ENCODE measurements at regions not wholly inside any gene's neighbourhood (a gene's known extent, or its start where the extent isn't known, plus 50 kb on each side); places are given as distances from the start of the nearest gene placed in this dataset.

DNA sequence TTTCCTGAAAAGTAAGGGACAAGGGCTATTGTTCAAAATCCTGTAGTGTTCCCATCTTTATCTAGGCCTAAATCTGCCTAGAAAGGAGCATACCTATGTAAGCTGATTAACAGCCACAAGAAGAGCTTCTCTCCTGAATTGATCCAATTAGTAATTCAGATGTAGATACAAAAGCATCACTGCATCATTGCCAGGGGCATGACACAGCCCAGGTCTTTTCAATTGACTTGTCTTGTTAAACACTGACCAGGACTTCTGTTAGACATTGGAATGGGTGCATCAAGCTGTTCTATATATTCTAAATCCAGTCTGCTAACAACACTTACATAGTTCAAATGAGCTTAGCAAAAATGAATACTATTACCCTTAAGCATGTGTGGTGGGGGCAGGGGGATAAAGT, 589.2 kb downstream of the INHBA start:
- no peak for DNase-seq
- no peaks in the 10 kb centered on the region for H3K36me3 ChIP-seq
- no peak overlapping the region for H3K4me3 ChIP-seq
- H3K27ac ChIP-seq: no peak overlapping the region
- intact Hi-C loops (cut with DNase I; ENCODE audit: low total_unique reads): no loop called here
- H3K9me3 ChIP-seq: no peaks in the 10 kb centered on the region
- TF ChIP-seq, protein P1, sequence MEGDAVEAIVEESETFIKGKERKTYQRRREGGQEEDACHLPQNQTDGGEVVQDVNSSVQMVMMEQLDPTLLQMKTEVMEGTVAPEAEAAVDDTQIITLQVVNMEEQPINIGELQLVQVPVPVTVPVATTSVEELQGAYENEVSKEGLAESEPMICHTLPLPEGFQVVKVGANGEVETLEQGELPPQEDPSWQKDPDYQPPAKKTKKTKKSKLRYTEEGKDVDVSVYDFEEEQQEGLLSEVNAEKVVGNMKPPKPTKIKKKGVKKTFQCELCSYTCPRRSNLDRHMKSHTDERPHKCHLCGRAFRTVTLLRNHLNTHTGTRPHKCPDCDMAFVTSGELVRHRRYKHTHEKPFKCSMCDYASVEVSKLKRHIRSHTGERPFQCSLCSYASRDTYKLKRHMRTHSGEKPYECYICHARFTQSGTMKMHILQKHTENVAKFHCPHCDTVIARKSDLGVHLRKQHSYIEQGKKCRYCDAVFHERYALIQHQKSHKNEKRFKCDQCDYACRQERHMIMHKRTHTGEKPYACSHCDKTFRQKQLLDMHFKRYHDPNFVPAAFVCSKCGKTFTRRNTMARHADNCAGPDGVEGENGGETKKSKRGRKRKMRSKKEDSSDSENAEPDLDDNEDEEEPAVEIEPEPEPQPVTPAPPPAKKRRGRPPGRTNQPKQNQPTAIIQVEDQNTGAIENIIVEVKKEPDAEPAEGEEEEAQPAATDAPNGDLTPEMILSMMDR (IDR thresholded peaks at IDR 0.05 in 8 of 11, conservative IDR thresholded peaks at IDR 0.05 in 3 of 11): no peak
- TF ChIP-seq POLR2A (IDR thresholded peaks at IDR 0.05) (no peak), POLR2AphosphoS5 (IDR thresholded peaks at IDR 0.05) (no peak)
- no peaks in the 10 kb centered on the region for H3K4me1 ChIP-seq
- no peaks in the 10 kb centered on the region for H3K27me3 ChIP-seq (replicated peaks in 1 of 7)

DNA sequence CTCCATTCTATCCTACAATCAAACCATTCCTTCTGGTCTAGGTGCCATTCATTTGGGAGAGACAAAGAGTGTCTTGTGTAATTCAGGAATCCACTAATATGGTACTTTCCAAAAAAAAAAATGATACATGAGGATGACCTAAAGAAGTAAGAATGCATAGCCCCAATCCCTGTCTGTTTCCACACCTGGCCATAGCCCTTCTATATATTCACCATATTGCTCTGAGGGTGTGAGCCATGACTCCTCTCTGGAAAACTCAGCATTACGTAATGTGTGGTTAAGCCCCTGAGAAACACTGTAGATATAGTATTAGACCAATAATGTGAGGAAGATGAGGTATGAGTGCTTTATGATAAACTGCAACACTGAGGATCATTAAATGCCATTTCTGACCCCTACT, 592.7 kb downstream of the INHBA start:
- 88 to 100% (median 96%) methylated on average over 1 of the region's 1 CpG for WGBS, 5 donors
- intact Hi-C loops (cut with DNase I; ENCODE audit: low total_unique reads): no loop called here
- Histone ChIP-seq H3K27ac (no peak overlapping the region), H3K27me3 (replicated peaks in 1 of 7) (no peaks in the 10 kb centered on the region), H3K36me3 (no peaks in the 10 kb centered on the region), H3K4me1 (no peaks in the 10 kb centered on the region), H3K9me3 (no peaks in the 10 kb centered on the region), H3K4me3 (no peak overlapping the region)
- no peak for TF ChIP-seq POLR2A (IDR thresholded peaks at IDR 0.05)
- DNase-seq: no peak

DNA sequence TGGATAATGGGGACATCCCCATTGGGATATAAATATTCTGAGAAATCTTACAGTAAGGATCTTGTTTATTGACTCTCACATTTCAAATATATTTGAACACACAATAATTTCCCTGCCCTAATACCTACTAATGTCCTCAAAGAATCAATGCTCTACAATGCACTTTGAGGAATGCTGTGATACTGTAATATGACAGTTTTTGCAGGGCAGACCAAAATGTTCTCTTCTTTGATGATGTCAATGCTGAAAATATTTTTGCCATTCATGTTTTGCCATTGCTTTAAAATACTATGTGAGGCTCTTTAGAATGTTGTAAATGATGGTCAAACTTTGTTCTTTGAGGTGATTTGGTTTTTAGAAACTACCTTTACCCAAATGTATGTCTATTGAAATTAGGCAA, 594.1 kb downstream of the INHBA start:
- Histone ChIP-seq H3K27me3 (replicated peaks in 1 of 7) (no peaks in the 10 kb centered on the region), H3K27ac (no peak overlapping the region), H3K4me1 (no peaks in the 10 kb centered on the region), H3K9me3 (peaks cover 0 to under 1% (median 0%) of the 10 kb centered on the region in 8 donors), H3K4me3 (no peak overlapping the region), H3K36me3 (no peaks in the 10 kb centered on the region)
- no peak for TF ChIP-seq POLR2A (IDR thresholded peaks at IDR 0.05)
- no peak for TF ChIP-seq POLR2AphosphoS5 (IDR thresholded peaks at IDR 0.05)
- TF ChIP-seq, protein P1 (IDR thresholded peaks at IDR 0.05 in 8 of 11, conservative IDR thresholded peaks at IDR 0.05 in 3 of 11): no peak
- intact Hi-C loops (cut with DNase I; ENCODE audit: low total_unique reads): no loop called here
- DNase-seq: no peak

DNA sequence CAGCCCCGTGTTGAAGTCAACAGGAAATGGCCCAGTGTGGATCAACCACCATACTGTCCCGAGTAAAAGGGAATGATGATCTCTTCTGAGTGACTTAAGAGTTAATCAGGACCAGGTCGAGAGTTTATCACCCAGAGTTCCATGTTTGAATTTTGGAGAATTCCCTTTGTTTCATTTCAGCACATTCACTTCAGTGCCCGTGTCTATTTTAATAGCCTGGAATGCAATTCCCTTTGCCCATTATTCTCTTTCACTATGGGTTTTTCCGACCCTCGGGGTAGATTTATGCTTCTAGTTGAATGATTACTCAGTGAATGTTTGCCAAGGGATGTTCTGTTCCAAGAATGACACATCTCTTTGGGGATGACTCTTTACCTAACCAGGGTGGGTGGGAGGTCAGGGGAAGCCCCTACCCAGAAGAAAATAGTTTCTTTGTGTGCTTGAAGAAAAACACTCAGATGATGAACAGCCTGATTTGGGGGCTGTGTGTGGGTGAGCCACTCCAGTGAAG, 594.9 kb downstream of the INHBA start:
- WGBS, 5 donors: 56 to 81% (median 69%) methylated on average over 6 of the region's 6 CpGs
- Histone ChIP-seq H3K4me1 (no peaks in the 10 kb centered on the region), H3K27me3 (replicated peaks in 1 of 7) (no peaks in the 10 kb centered on the region), H3K4me3 (no peak overlapping the region), H3K36me3 (no peaks in the 10 kb centered on the region), H3K27ac (no peak overlapping the region), H3K9me3 (peaks cover 0 to 7% (median 0%) of the 10 kb centered on the region in 8 donors)
- no peak for DNase-seq
- TF ChIP-seq POLR2A (IDR thresholded peaks at IDR 0.05): no peak
- TF ChIP-seq, protein P1 (IDR thresholded peaks at IDR 0.05 in 8 of 11, conservative IDR thresholded peaks at IDR 0.05 in 3 of 11): no peak
- TF ChIP-seq POLR2AphosphoS5 (IDR thresholded peaks at IDR 0.05): no peak
- intact Hi-C loops (cut with DNase I; ENCODE audit: low total_unique reads): no loop called here

DNA sequence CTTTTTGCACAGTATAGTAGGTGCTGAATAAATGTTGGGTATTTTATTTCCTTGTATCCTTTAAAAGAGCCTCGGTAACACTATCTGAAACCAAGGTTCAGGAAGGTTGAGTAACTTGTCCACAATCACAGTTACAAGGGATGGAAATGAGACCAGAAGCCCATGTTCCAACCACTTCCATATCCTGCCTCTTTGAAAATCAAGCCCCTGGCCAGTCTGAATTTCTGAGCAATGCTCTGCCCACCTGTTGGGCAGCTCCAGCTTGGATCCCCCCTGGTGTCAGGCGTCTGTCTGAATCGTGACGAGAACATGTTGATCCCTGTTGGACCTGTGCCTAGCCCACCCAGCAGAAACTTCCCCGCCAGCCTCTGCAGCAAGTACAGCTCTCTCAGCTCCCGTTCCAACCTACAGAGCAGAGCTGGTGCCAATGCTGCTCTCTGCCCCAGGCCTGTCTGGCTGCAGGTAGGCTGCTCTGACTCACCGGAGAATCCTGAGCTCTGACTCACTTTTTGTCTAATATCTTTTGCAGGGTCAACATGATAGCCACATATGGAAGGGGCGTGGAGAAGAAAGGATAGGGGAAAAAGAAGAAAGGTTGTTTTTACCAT, 595.5 kb downstream of the INHBA start:
- no peak for TF ChIP-seq POLR2AphosphoS5 (IDR thresholded peaks at IDR 0.05)
- TF ChIP-seq, protein P1 (IDR thresholded peaks at IDR 0.05 in 8 of 11, conservative IDR thresholded peaks at IDR 0.05 in 3 of 11): no peak
- TF ChIP-seq POLR2A (IDR thresholded peaks at IDR 0.05): no peak
- whole genome bisulfite sequencing, 5 donors: 78 to 93% (median 89%) methylated on average over 8 of the region's 8 CpGs
- Histone ChIP-seq H3K9me3 (peaks cover 0 to 7% (median 0%) of the 10 kb centered on the region in 8 donors), H3K27ac (no peak overlapping the region), H3K4me1 (no peaks in the 10 kb centered on the region), H3K36me3 (no peaks in the 10 kb centered on the region), H3K4me3 (no peak overlapping the region), H3K27me3 (replicated peaks in 1 of 7) (no peaks in the 10 kb centered on the region)
- intact Hi-C loops (cut with DNase I; ENCODE audit: low total_unique reads): no loop called here
- DNase-seq: no peak
